NCI-H1105 (cell line): ENCODE measurements at regions not wholly inside any gene's neighbourhood (a gene's known extent, or its start where the extent isn't known, plus 50 kb on each side); places are given as distances from the start of the nearest gene placed in this dataset.

Experiments used
- DNase-seq: peaks from one replicate; lab custom pipeline; 2025; lab: John Stamatoyannopoulos, UW

- DNase-seq: no peak
Measured at GRCh38 chr3:54021071-54021470, 101.3 kb upstream of the CACNA2D3 start.

DNA sequence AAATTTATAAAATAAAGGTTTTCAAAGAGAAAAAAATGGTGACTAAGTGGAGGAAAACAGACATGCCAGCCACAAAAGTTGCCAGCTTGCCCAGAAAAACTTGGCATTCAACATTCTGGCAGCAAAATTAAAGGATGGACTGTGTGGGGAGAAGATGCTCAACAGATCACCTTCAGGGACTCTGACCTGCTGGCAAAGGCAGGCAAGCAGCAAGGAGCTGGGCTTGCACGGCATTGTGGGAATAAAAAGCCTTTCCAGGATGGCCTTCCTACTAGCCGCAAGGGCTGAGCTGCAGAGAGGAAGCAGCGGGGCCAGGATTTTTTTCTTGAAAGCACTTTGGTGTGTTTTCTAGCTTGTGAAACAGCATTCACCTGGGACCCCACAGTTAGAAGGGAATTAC, 101.9 kb upstream of the CACNA2D3 start:
- DNase-seq: no peak

- no peak for DNase-seq
Measured at GRCh38 chr3:54014067-54014466, 108.3 kb upstream of the CACNA2D3 start.

GRCh38 chr3:54008744-54009143, 113.6 kb upstream of the CACNA2D3 start:
- DNase-seq: no peak

GRCh38 chr3:54008099-54008498, 114.3 kb upstream of the CACNA2D3 start:
- no peak for DNase-seq

DNA sequence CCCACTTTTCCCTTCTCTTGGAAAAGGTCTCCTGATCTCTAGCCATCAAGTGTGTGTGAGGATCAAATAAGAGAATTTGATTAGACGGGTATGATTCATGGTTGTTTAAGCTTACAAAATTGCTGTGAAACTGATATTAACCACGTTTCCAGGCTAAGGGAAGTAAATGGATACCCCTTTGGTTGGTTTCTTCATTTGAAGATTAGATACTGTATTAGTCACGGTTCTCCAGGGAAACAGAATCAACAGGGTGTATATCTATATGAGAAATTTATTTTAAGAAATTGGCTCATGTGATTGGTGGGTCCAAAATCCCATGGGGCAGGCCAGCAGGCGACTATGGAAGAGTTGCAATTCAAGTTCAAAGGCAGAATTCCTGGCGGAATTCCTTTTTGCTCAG, 112.7 kb upstream of the SELENOK start:
- DNase-seq: no peak

DNA sequence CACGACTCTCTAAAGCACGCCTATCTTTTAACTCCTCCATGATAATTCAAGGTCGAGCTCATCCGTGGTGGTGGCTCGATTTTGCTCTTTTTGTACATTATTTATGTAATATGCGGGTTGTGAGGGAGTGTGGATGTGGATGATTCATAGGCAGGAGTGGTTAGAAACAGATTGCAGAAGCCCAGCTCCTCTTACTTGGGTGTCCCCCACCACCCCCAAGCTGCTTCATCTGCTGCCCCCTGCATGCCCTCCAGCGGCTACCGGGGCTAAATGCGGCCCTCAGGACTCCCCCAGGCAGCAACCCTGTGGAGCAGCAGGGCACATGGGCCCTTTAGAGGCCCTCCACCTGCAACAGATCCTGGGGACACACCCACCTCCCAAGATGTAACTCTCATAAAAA, 111.5 kb upstream of the SELENOK start:
- no peak for DNase-seq

DNA sequence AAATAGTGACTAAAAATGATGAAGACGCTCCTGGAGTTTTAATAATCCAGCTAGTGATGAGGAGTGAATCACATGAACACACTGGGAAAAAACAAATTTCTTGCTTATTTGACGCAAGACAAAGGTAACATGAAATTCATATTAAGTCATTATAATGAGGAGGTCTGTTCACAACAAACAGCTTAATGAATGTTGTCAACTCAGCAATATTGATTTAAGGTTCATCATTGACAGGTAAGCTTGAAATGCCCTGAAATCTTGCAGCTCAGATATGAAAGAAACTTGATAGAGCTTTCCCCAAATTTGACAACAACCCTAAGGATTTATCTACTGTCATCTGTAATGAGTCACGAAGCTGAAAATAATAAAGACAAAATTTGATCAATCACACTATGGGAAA, 108.1 kb upstream of the SELENOK start:
- DNase-seq: no peak

- DNase-seq: no peak
Measured at GRCh38 chr3:53998980-53999379, 107.3 kb upstream of the SELENOK start.

- DNase-seq: no peak
Measured at GRCh38 chr3:53997476-53997875, 105.8 kb upstream of the SELENOK start.

- DNase-seq: no peak
Measured at GRCh38 chr3:53996141-53996874, 104.6 kb upstream of the SELENOK start.

GRCh38 chr3:53994986-53995603, 103.4 kb upstream of the SELENOK start:
- no peak for DNase-seq

DNA sequence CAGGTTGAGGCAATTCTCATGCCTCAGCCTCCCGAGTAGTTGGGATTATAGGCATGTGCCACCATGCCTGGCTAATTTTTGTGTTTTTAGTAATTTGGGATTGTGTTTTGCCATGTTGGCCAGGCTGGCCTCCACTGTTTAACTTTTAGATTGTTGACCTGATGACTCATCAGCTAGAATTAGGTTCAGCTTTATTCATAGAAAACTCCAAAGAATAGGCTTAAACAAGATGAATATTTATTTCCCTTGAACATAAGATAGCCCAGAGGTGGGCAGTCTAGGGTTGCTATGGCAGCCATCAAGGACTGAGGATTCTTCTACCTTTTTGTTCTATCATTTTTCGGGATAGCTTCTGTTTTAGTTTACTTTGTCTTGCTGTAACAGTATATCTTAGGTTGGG, 99.6 kb upstream of the SELENOK start:
- no peak for DNase-seq

DNA sequence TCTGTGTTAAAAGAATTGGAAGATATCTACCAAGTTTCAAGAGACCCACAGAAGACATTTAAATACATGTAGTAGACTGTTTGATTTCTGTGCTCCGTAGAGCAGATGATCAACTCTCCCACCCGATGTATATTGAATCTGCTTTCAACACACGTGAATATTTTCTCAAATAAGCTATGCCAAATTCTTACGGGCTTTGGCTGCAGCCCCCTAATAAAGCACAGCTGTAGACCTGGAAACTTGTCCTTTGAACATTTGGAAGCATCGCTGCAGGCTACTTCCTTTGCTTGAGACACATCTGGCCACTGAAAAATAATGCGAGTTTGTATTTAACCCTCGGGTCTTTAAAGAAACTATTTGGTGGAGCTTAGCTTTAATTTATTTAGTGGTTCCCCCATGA, 98.3 kb upstream of the SELENOK start:
- DNase-seq: no peak

DNA sequence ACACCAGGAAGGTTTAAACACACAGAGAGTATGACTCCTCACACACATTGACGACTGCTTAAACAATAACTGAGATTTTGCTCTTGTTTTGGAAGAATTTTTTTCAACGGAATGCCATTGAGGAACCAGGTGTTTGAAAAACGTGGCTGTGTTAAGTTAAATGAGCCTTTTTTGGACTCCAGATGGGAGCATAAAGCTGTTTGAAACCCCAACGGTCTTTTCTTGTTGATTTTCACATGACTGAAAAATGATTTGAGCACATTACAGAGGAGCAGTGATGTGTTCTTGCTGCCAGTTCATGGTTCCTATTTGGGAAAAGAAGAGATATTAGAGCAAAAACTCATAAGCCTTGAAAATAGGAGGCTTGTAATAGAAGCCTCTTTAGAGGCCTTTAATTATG, 97.8 kb upstream of the SELENOK start:
- no peak for DNase-seq

- DNase-seq: no peak
Measured at GRCh38 chr3:53978386-53978785, 86.7 kb upstream of the SELENOK start.

- DNase-seq: no peak
Measured at GRCh38 chr3:53975382-53975781, 83.7 kb upstream of the SELENOK start.

- DNase-seq: no peak
Measured at GRCh38 chr3:53974324-53974723, 82.7 kb upstream of the SELENOK start.

GRCh38 chr3:53973905-53974304, 82.2 kb upstream of the SELENOK start:
- no peak for DNase-seq

DNA sequence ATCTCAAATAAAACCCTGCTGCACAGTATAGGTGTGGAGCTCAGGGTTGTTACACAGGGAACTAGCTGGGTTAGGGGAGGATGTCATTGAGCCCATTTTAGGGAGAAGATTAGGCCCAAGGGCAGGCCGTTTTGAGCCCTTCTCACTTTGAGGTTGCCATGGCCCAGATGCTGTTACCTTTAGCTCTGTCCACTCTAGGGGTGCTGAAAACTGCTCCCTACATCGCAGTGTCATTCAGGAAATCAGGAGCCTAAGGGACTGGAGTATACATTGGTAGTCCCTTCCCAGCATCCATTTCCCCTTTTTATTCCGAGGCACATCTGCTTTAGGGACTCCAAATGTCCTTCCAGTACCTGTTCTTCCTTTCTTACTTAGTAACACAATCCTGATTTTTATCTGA, 79.0 kb upstream of the SELENOK start:
- DNase-seq: no peak

DNA sequence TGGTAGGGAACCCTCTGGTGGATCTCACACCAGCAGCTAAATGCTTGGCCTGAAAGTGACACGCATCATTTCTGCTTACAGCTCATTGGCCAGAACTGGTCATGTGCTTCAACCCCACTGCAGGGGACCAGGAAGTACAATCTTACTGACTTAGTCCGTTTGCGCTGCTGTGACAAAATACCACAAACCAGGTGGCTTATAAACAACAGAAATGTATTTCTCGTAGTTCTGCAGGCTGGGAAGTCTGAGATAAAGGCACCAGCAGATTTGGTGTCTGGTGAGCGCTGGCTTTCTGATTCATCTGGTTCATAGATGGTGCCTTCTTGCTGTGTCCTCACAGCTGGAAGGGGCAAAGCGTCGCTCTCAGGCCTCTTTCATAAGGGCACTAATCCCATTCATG, 77.4 kb upstream of the SELENOK start:
- no peak for DNase-seq

- no peak for DNase-seq
Measured at GRCh38 chr3:53965291-53965690, 73.6 kb upstream of the SELENOK start.

DNA sequence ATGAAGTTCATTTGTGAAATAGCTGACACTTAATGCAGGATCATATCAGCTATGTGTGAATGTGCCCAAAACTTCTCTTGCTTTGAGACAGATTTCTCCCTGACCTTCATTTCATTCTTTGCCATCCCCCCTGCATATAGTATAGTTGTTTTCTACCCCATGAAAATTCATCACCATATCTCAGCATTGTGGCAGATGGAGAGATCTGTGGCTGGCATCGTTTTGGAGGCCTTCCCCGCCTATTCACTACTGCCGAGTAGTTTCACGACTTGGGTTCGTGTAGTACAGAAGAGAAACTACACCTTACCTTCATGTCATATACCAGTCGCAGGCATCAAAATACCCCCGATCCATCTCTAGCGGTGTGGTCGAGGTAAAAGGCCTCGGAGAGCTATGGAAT, 66.2 kb upstream of the SELENOK start:
- DNase-seq: no peak

- DNase-seq: no peak
Measured at GRCh38 chr3:53956586-53956985, 64.9 kb upstream of the SELENOK start.
